HG03575 (cell line): ENCODE measurements at regions not wholly inside any gene's neighbourhood (a gene's known extent, or its start where the extent isn't known, plus 50 kb on each side); places are given as distances from the start of the nearest gene placed in this dataset.
"Not testable (repeated sequence)": the region's sequence is repeated elsewhere in the genome, so short reads cannot be mapped to it uniquely, and the experiment has no call there.

Source experiments
- ATAC-seq: cut with Tn5 transposase; IDR thresholded peaks from one replicate; pipeline ENCODE4 v1.9.1; 2021; ENCODE audit not compliant: unreplicated experiment, insufficient number of reproducible peaks, low FRiP score; ENCODE audit errors: extremely low read depth

- no peak for ATAC-seq
These were observed 150.2 kb upstream of the CLEC14A start for GRCh38 chr14:38405851-38406635.

GRCh38 chr14:38404616-38405015 is 148.7 kb upstream of the CLEC14A start:
- no peak for ATAC-seq

GRCh38 chr14:38404100-38404541 is 148.2 kb upstream of the CLEC14A start:
- no peak for ATAC-seq

- ATAC-seq, result no peak
These were observed 144.9 kb upstream of the CLEC14A start for GRCh38 chr14:38400751-38401150.

- no peak for ATAC-seq
These were observed 143.8 kb upstream of the CLEC14A start for GRCh38 chr14:38399652-38400051.

GRCh38 chr14:38394767-38395166 is 138.9 kb upstream of the CLEC14A start:
- ATAC-seq, result no peak

GRCh38 chr14:38394064-38394463 is 138.2 kb upstream of the CLEC14A start:
- no peak for ATAC-seq

GRCh38 chr14:38391334-38391733 is 135.4 kb upstream of the CLEC14A start:
- no peak for ATAC-seq

GRCh38 chr14:38389681-38390080 is 133.8 kb upstream of the CLEC14A start:
- no peak for ATAC-seq

- no peak for ATAC-seq
These were observed 131.9 kb upstream of the CLEC14A start for GRCh38 chr14:38387821-38388220.

GRCh38 chr14:38385836-38386235 is 129.9 kb upstream of the CLEC14A start:
- ATAC-seq, result no peak

- no peak for ATAC-seq
These were observed 129.4 kb upstream of the CLEC14A start for GRCh38 chr14:38385343-38385742.

- no peak for ATAC-seq
These were observed 128.8 kb upstream of the CLEC14A start for GRCh38 chr14:38384741-38385140.

- ATAC-seq, result no peak
These were observed 112.0 kb upstream of the CLEC14A start for GRCh38 chr14:38367922-38368321.

- no peak for ATAC-seq
These were observed 110.5 kb upstream of the CLEC14A start for GRCh38 chr14:38366374-38366773.

GRCh38 chr14:38363217-38363616 is 107.3 kb upstream of the CLEC14A start:
- no peak for ATAC-seq

- no peak for ATAC-seq
These were observed 101.7 kb upstream of the CLEC14A start for GRCh38 chr14:38357557-38357956.

GRCh38 chr14:38355473-38355872 is 99.6 kb upstream of the CLEC14A start:
- ATAC-seq, result not testable (repeated sequence)

- ATAC-seq, result no peak
These were observed 94.2 kb upstream of the CLEC14A start for GRCh38 chr14:38350102-38350501.

GRCh38 chr14:38342803-38343202 is 86.9 kb upstream of the CLEC14A start:
- ATAC-seq, result no peak

- no peak for ATAC-seq
These were observed 83.8 kb upstream of the CLEC14A start for GRCh38 chr14:38339696-38340095.
